G401.6 (cell line): ENCODE measurements at regions not wholly inside any gene's neighbourhood (a gene's known extent, or its start where the extent isn't known, plus 50 kb on each side); places are given as distances from the start of the nearest gene placed in this dataset.
"Not testable (repeated sequence)": the region's sequence is repeated elsewhere in the genome, so short reads cannot be mapped to it uniquely, and the experiment has no call there.

ENCODE experiments used
- FAIRE-seq: peaks from 2 replicates; lab custom pipeline; 2012; peaks lifted over from hg19 to GRCh38; lab: Jason Lieb, UNC

GRCh38 chr13:18993884-18994660 is 187.6 kb downstream of the TUBA3C start:
- no peak for FAIRE-seq

GRCh38 chr13:18992791-18993190 is 188.8 kb downstream of the TUBA3C start:
- no peak for FAIRE-seq

- no peak for FAIRE-seq
These were observed 190.6 kb downstream of the TUBA3C start for GRCh38 chr13:18991060-18991459.

- FAIRE-seq = no peak
These were observed 203.2 kb downstream of the TUBA3C start for GRCh38 chr13:18978447-18978846.

- FAIRE-seq = no peak
These were observed 203.8 kb downstream of the TUBA3C start for GRCh38 chr13:18977857-18978256.

GRCh38 chr13:18971576-18972219 is 209.9 kb downstream of the TUBA3C start:
- no peak for FAIRE-seq

- FAIRE-seq = no peak
These were observed 216.2 kb downstream of the TUBA3C start for GRCh38 chr13:18965347-18965855.

GRCh38 chr13:18964942-18965341 is 216.7 kb downstream of the TUBA3C start:
- FAIRE-seq = no peak

GRCh38 chr13:18963684-18964083 is 217.9 kb downstream of the TUBA3C start:
- not testable (repeated sequence) for FAIRE-seq

- no peak for FAIRE-seq
These were observed 219.4 kb downstream of the TUBA3C start for GRCh38 chr13:18962168-18962734.

- FAIRE-seq = no peak
These were observed 220.1 kb downstream of the TUBA3C start for GRCh38 chr13:18961383-18962117.

GRCh38 chr13:18960637-18961227 is 220.9 kb downstream of the TUBA3C start:
- no peak for FAIRE-seq

GRCh38 chr13:18959996-18960395 is 221.6 kb downstream of the TUBA3C start:
- FAIRE-seq = no peak

GRCh38 chr13:18959229-18959628 is 222.4 kb downstream of the TUBA3C start:
- FAIRE-seq = no peak

- FAIRE-seq = no peak
These were observed 225.0 kb downstream of the TUBA3C start for GRCh38 chr13:18956473-18957078.

- no peak for FAIRE-seq
These were observed 227.4 kb downstream of the TUBA3C start for GRCh38 chr13:18954254-18954653.

GRCh38 chr13:18953139-18953930 is 228.3 kb downstream of the TUBA3C start:
- FAIRE-seq = no peak

- FAIRE-seq = no peak
These were observed 229.2 kb downstream of the TUBA3C start for GRCh38 chr13:18952225-18953016.

- FAIRE-seq = no peak
These were observed 230.2 kb downstream of the TUBA3C start for GRCh38 chr13:18951412-18951811.

GRCh38 chr13:18949970-18950369 is 231.7 kb downstream of the TUBA3C start:
- FAIRE-seq = no peak
